HepG2 (cell line): ENCODE measurements at regions not wholly inside any gene's neighbourhood (a gene's known extent, or its start where the extent isn't known, plus 50 kb on each side); places are given as distances from the start of the nearest gene placed in this dataset.

Source experiments
- ATAC-seq: fragments of 200-7000 bp; cut with Tn5 transposase; 3 replicates; pipeline ENCODE4 v1.9.1; 2020; ENCODE audit warnings: mild to moderate bottlenecking, moderate library complexity
- BruUV-seq: library from RNA; stranded (reverse); fragments of 400-500 nt; replicated peaks from 2 replicates; lab custom pipeline; 2021; lab: Mats Ljungman, UMichigan
- CTCF ChIA-PET: fragments of 300-600 bp; formaldehyde crosslinking; extraction: SDS; loops from one replicate; lab custom pipeline; 2021; ENCODE audit warnings: low total read pairs, inconsistent platforms, low intra/inter-chr PET ratio; lab: Yijun Ruan, JAX
- POLR2A ChIA-PET: fragments of 350-600 bp; sonication (Branson Sonifier 250); formaldehyde crosslinking; loops from one replicate; lab custom pipeline; 2020; ENCODE audit warnings: antibody characterized with exemption, inconsistent platforms; lab: Yijun Ruan, JAX
- DNase-seq: peaks from one replicate; pipeline ENCODE4 v3.0.0-alpha.2; 2015; ENCODE audit warnings: low spot score
- FAIRE-seq: peaks from 3 replicates; lab custom pipeline; 2011; peaks lifted over from hg19 to GRCh38; lab: Jason Lieb, UNC
- H2AFZ ChIP-seq: one replicate; pipeline ENCODE4 v1.6.1; 2011; ENCODE audit warnings: low read length, inconsistent platforms
- H3K27ac ChIP-seq: fragments of 300-600 bp; 3 replicates; pipeline ENCODE4 v1.8.0; 2011; ENCODE audit warnings: mixed run types, mild to moderate bottlenecking, mixed read lengths, low read length, inconsistent platforms; ENCODE audit not compliant: insufficient read depth; ENCODE audit errors: extremely low read length
- H3K27me3 ChIP-seq, 2 experiments: fragments of 200-600 bp in 1 of 2; 2 replicates in 1 of 2; 3 replicates in 1 of 2; pipeline versions ENCODE4 v1.6.0 to v1.8.0; 2011; ENCODE audit warnings: low read length in 2 of 2, mild to moderate bottlenecking in 2 of 2, moderate library complexity in 2 of 2, inconsistent platforms in 1 of 2; ENCODE audit not compliant: insufficient read depth in 2 of 2, control insufficient read depth in 1 of 2
- H3K36me3 ChIP-seq, 2 experiments: fragments of 200-600 bp in 1 of 2; replicated peaks in 1 of 2; 2 replicates in 1 of 2; 3 replicates in 1 of 2; pipeline versions ENCODE4 v1.5.1 to v1.8.0; 2011; ENCODE audit warnings: low read length in 2 of 2, inconsistent platforms in 1 of 2; ENCODE audit not compliant: insufficient read depth in 2 of 2, control insufficient read depth in 1 of 2
- H3K4me1 ChIP-seq: 2 replicates; pipeline ENCODE4 v1.5.1; 2012; ENCODE audit warnings: low read length, inconsistent platforms; ENCODE audit not compliant: insufficient read depth
- H3K4me2 ChIP-seq: 2 replicates; pipeline ENCODE4 v1.6.0; 2011; ENCODE audit warnings: low read depth, low read length, inconsistent platforms
- H3K4me3 ChIP-seq, 3 experiments: fragments of 200-600 bp in 1 of 3; sonication (generic), shearing (Covaris generic) in 1 of 3; replicated peaks in 1 of 3; 2 replicates each; pipeline ENCODE4 v1.5.1; 2011 to 2016; ENCODE audit warnings: low read length in 3 of 3, inconsistent platforms in 2 of 3, low read depth in 2 of 3, mild to moderate bottlenecking in 2 of 3, control low read depth in 1 of 3, mixed read lengths in 1 of 3; ENCODE audit not compliant: insufficient read depth in 1 of 3
- H3K79me2 ChIP-seq: one replicate; pipeline ENCODE4 v1.6.1; 2011; ENCODE audit warnings: low read length, inconsistent platforms; ENCODE audit not compliant: insufficient read depth
- H3K9ac ChIP-seq: 2 replicates; pipeline ENCODE4 v1.6.0; 2011; ENCODE audit warnings: mild to moderate bottlenecking, low read depth, low read length, inconsistent platforms; ENCODE audit not compliant: insufficient read depth
- H3K9me3 ChIP-seq: 2 replicates; pipeline ENCODE4 v1.5.1; 2012; ENCODE audit warnings: mild to moderate bottlenecking, low read length
- H4K20me1 ChIP-seq: 2 replicates; pipeline ENCODE4 v1.6.0; 2011; ENCODE audit warnings: inconsistent platforms, mild to moderate bottlenecking, low read length, moderate library complexity; ENCODE audit not compliant: insufficient read depth
- AKAP8 ChIP-seq: sonication (generic); formaldehyde crosslinking; IDR thresholded peaks from 2 replicates; pipeline ENCODE4 v1.5.1; 2020; ENCODE audit warnings: mild to moderate bottlenecking, missing genetic modification reagents
- DBP ChIP-seq: sonication (generic); formaldehyde crosslinking; IDR thresholded peaks from 2 replicates; pipeline ENCODE4 v1.4.0; 2020; ENCODE audit warnings: missing genetic modification reagents; ENCODE audit errors: not compliant biosample characterization
- EED ChIP-seq: sonication (generic); formaldehyde crosslinking; IDR thresholded peaks from 2 replicates; pipeline ENCODE4 v1.5.0; 2020; ENCODE audit warnings: mild to moderate bottlenecking, missing genetic modification reagents
- HNRNPUL1 ChIP-seq: fragments of 200-400 bp; formaldehyde crosslinking; IDR thresholded peaks from 2 replicates; pipeline ENCODE4 v1.6.1; 2017; ENCODE audit warnings: low read depth, mild to moderate bottlenecking, low read length, moderate library complexity
- IRF9 ChIP-seq: sonication (generic); formaldehyde crosslinking; IDR thresholded peaks from 2 replicates; pipeline ENCODE4 v1.8.0; 2022; ENCODE audit warnings: missing genetic modification reagents, mild to moderate bottlenecking, borderline replicate concordance
- MED1 ChIP-seq: sonication (generic); formaldehyde crosslinking; IDR thresholded peaks from 2 replicates; pipeline ENCODE4 v1.4.0; 2020; ENCODE audit warnings: missing genetic modification reagents
- PITX1 ChIP-seq: sonication (generic); formaldehyde crosslinking; IDR thresholded peaks from 2 replicates; pipeline ENCODE4 v1.5.1; 2020; ENCODE audit warnings: mild to moderate bottlenecking, missing genetic modification reagents
- RBM39 ChIP-seq: fragments of 200-400 bp; formaldehyde crosslinking; IDR thresholded peaks from one replicate; pipeline ENCODE4 v1.6.1; 2018; ENCODE audit warnings: antibody characterized with exemption, mild to moderate bottlenecking, low read depth, low read length; ENCODE audit not compliant: poor library complexity, severe bottlenecking
- REPIN1 ChIP-seq: sonication (generic); formaldehyde crosslinking; IDR thresholded peaks from 2 replicates; pipeline ENCODE4 v1.8.0; 2022; ENCODE audit warnings: missing genetic modification reagents, low read depth, mild to moderate bottlenecking, borderline replicate concordance
- ZBTB3 ChIP-seq: sonication (generic); formaldehyde crosslinking; IDR thresholded peaks from 2 replicates; pipeline ENCODE4 v1.4.0; 2020; ENCODE audit warnings: low read depth, mild to moderate bottlenecking, moderate library complexity, missing genetic modification reagents, borderline replicate concordance
- ZSCAN22 ChIP-seq: sonication (generic); formaldehyde crosslinking; IDR thresholded peaks from 2 replicates; pipeline ENCODE4 v1.4.0; 2020; ENCODE audit warnings: mild to moderate bottlenecking, missing genetic modification reagents
- WGBS: methylation state at CpG from one replicate; pipeline ENCODE4 v1.1.6; 2017; ENCODE audit warnings: low lambda C conversion rate; 5-methylcytosine and 5-hydroxymethylcytosine counted together
- in situ Hi-C: cut with HindIII; loops from 2 replicates; pipeline ENCODE4 v1.10.0; 2017; ENCODE audit warnings: low pct_unique_long_range_greater_than_20kb; ENCODE audit not compliant: extremely low pct_ligation_motif_present
- intact Hi-C: fragments of 100-400 bp; cut with micrococcal nuclease; formaldehyde crosslinking; loops from one replicate; pipeline ENCODE4 v1.10.0; 2022; ENCODE audit not compliant: unreplicated experiment

- no peak for DNase-seq
- Histone ChIP-seq H3K9ac (no peak overlapping the region), H3K9me3 (peaks cover 37% of the 10 kb centered on the region), H3K27ac (no peak overlapping the region), H3K79me2 (no peaks in the 10 kb centered on the region), H3K27me3 (no peaks in the 10 kb centered on the region), H3K4me2 (no peak overlapping the region), H2AFZ (no peak overlapping the region), H4K20me1 (no peaks in the 10 kb centered on the region), H3K4me3 (no peak overlapping the region), H3K36me3 (no peaks in the 10 kb centered on the region), H3K4me1 (no peaks in the 10 kb centered on the region)
- ATAC-seq = no peak
- BruUV-seq = no TSS peak
- ChIA-PET CTCF (no interaction called here), POLR2A (no interaction called here)
- 0% methylated on average over 3 of the region's 4 CpGs for WGBS
- TF ChIP-seq PITX1 (CRISPR knock-in tag) (no peak), REPIN1 (no peak), DBP (CRISPR knock-in tag) (no peak), MED1 (CRISPR knock-in tag) (no peak), AKAP8 (no peak), RBM39 (no peak), ZBTB3 (CRISPR knock-in tag) (no peak), IRF9 (CRISPR knock-in tag) (no peak), EED (CRISPR knock-in tag) (no peak), ZSCAN22 (CRISPR knock-in tag) (no peak), HNRNPUL1 (no peak)
- in situ Hi-C loops (no loop called here), intact Hi-C loops (no loop called here)
- FAIRE-seq = no peak
These were observed 282.6 kb downstream of the IRX1 start for GRCh38 chr5:3878267-3878666.
